Choroid plexus epithelial cell (primary cell): ENCODE measurements at regions not wholly inside any gene's neighbourhood (a gene's known extent, or its start where the extent isn't known, plus 50 kb on each side); places are given as distances from the start of the nearest gene placed in this dataset.
"Not testable (repeated sequence)": the region's sequence is repeated elsewhere in the genome, so short reads cannot be mapped to it uniquely, and the experiment has no call there.

Experiments
- DNase-seq: peaks from one replicate; pipeline ENCODE4 v3.0.0-alpha.2; 2010; ENCODE audit warnings: low read depth
- H3K4me3 ChIP-seq: 2 replicates; pipeline ENCODE4 v1.5.1; 2011; ENCODE audit warnings: low read depth, mild to moderate bottlenecking, control low read depth, low read length, moderate library complexity
- CTCF ChIP-seq: conservative IDR thresholded peaks from 2 replicates; pipeline ENCODE4 v1.5.1; 2011; ENCODE audit warnings: low read depth, mild to moderate bottlenecking, control low read depth, inconsistent platforms, low read length, moderate library complexity

GRCh38 chr11:56848141-56848809 is 99.8 kb upstream of the OR9G4 start:
- no peak overlapping the region for H3K4me3 ChIP-seq
- no peak for DNase-seq
- no peak for TF ChIP-seq CTCF

GRCh38 chr11:56846631-56847576 is 98.4 kb upstream of the OR9G4 start:
- no peak overlapping the region for H3K4me3 ChIP-seq
- no peak for DNase-seq
- TF ChIP-seq CTCF: no peak

GRCh38 chr11:56845121-56845732 is 96.7 kb upstream of the OR9G4 start:
- DNase-seq: no peak
- H3K4me3 ChIP-seq: no peak overlapping the region
- no peak for TF ChIP-seq CTCF

GRCh38 chr11:56843816-56844215 is 95.3 kb upstream of the OR9G4 start:
- TF ChIP-seq CTCF: no peak
- H3K4me3 ChIP-seq: no peak overlapping the region
- DNase-seq: no peak

- TF ChIP-seq CTCF: no peak
- no peak for DNase-seq
Observed at GRCh38 chr11:56842814-56843794, 94.6 kb upstream of the OR9G4 start.

GRCh38 chr11:56841210-56841810 is 92.8 kb upstream of the OR9G4 start:
- TF ChIP-seq CTCF: peak; percentile 77
- peak; percentile 77 for DNase-seq
- H3K4me3 ChIP-seq: no peak overlapping the region

More at GRCh38 chr11:56842814-56843794, 94.6 kb upstream of the OR9G4 start:
- no peak overlapping the region for H3K4me3 ChIP-seq

- not testable (repeated sequence) for DNase-seq, H3K4me3 ChIP-seq
Observed at GRCh38 chr11:56827357-56827756, 78.9 kb upstream of the OR9G4 start.
